ENCODE measurements at regions not wholly inside any gene's neighbourhood (a gene's known extent, or its start where the extent isn't known, plus 50 kb on each side); places are given as distances from the start of the nearest gene placed in this dataset.

DNA sequence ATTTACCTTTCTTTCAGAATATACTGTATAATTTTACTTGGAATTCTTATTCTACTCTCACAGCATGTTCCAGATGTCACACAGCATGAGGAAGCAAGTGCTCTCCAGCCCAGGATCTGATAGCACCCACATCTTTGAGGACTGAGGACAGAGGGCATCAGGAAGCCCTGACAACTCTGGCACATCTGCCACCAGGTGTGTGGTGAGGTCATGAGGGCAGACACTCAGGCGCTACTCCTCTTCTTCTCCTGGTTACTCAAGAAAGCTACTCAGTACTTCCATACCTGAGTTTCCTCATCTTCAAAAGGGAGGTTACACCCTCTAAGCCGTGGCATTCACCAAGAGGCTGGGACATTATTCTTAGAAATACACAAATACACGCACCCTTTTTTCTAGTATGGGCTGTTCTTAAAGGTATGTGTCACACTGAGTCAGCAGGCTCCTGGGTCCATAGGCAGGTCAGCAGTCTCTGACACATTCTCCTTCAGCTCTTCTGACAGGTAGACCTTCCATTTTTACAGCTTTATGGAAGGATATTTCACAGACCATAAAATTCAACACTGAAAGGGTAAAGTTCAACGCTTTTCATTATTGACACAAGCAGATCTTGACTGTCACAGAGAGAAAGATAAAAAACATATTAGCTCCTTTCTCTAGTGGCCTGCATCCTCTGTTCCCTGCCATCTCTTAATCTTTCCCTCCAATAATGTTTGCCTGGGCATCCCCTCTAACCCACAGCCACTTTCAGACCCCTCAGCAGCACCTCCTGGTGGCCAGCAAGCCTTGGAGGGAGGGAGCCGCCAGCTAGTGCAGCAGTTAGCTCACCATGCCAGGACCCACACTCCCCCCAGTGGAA, 103.2 kb upstream of the TJP1 start:
- peak; percentile 9 for DNase-seq (ENCODE audit: low spot score)
- TF ChIP-seq, protein P1, sequence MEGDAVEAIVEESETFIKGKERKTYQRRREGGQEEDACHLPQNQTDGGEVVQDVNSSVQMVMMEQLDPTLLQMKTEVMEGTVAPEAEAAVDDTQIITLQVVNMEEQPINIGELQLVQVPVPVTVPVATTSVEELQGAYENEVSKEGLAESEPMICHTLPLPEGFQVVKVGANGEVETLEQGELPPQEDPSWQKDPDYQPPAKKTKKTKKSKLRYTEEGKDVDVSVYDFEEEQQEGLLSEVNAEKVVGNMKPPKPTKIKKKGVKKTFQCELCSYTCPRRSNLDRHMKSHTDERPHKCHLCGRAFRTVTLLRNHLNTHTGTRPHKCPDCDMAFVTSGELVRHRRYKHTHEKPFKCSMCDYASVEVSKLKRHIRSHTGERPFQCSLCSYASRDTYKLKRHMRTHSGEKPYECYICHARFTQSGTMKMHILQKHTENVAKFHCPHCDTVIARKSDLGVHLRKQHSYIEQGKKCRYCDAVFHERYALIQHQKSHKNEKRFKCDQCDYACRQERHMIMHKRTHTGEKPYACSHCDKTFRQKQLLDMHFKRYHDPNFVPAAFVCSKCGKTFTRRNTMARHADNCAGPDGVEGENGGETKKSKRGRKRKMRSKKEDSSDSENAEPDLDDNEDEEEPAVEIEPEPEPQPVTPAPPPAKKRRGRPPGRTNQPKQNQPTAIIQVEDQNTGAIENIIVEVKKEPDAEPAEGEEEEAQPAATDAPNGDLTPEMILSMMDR (IDR thresholded peaks at IDR 0.05; ENCODE audit: extremely low read depth, missing control alignments) = peak; percentile 50

DNA sequence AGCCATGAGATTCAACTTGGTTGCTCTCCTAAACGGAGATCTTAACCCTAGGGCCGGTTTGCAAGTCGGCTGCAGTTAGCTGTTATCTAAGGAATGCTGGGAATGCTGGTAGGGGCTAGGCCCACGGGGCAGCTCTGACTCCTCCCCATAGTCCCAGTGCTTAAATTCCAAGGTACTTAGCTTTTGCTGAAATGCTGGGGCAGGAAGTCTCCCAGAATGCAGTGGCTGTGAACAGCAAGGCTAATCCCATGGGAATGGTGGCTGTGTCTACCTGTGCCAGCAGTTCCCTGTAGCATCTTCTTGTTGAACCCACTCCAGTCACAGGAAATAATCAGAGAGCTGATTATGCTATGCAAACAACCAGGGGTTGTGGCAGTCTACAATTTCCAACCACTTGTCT, 102.5 kb upstream of the TJP1 start:
- TF ChIP-seq, protein P1 (IDR thresholded peaks at IDR 0.05; ENCODE audit: extremely low read depth, missing control alignments) = no peak
- no peak for DNase-seq (ENCODE audit: low spot score)

DNA sequence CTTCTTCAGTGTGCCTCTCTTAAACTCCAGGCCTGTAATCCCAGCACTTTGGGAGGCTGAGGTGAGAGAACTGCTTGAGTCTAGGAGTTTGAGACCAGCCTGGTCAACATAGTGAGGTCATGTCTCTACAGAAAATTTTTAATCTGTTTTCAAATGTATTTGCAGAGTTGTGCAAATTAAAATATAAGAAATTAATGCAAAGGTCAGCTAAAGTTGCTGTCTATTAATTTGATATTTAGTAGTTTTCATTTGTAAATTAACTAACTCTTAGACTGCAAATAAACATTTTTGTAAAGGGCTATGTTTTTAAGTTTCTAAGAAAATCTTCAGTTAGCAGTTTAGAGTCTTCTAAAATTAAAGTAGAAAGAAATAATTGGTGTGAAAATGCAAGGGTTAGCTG, 99.9 kb upstream of the TJP1 start:
- TF ChIP-seq, protein P1 (IDR thresholded peaks at IDR 0.05; ENCODE audit: extremely low read depth, missing control alignments) = no peak

DNA sequence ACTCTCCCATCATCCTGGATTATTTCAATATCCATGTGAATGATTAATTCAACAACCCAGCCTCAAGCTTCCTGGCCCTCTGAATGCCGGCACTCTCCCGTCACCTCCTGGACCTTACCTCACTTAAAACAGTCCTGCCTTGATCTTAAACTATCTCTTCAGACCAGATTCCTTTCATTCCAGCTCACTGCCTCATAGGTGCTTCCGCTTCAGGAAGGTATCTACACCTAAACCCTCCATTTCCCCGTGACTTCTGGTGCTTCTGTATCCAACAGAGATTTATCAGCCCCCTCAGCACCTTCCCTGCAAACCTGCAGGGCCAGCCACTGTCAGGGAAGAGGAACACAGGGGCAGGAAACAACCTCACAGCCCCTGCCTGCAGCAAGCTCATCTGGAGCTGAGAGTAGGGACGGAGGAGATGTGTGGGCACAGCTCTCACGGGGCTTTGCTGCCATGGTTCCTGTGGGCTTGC, 98.9 kb upstream of the TJP1 start:
- TF ChIP-seq, protein P1 (IDR thresholded peaks at IDR 0.05; ENCODE audit: extremely low read depth, missing control alignments) = no peak

More for the DNA sequence above, 99.9 kb upstream of the TJP1 start:
- DNase-seq (ENCODE audit: low spot score) = no peak

DNA sequence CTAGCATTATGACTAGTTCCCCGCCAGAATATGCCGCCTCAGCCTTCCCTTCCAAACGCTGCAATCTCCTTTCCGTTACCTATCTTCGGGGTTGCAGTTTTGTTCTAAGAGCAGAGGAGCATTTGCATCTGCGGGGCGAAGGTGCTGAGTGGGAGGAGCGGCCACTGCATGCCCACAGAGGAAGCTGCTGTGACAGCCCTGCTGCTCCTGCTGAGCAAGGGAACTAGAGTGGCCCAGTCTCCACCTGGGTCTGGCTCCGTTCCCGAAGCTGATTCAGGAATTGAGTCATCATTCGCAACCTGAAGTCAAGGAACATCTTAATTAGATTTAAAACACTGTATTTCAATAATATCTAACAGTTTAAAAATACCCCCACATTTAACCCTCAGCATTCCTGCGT, 98.2 kb upstream of the TJP1 start:
- TF ChIP-seq, protein P1 (IDR thresholded peaks at IDR 0.05; ENCODE audit: extremely low read depth, missing control alignments) = no peak
- no peak for DNase-seq (ENCODE audit: low spot score)

More for the DNA sequence above, 98.9 kb upstream of the TJP1 start:
- no peak for DNase-seq (ENCODE audit: low spot score)

DNA sequence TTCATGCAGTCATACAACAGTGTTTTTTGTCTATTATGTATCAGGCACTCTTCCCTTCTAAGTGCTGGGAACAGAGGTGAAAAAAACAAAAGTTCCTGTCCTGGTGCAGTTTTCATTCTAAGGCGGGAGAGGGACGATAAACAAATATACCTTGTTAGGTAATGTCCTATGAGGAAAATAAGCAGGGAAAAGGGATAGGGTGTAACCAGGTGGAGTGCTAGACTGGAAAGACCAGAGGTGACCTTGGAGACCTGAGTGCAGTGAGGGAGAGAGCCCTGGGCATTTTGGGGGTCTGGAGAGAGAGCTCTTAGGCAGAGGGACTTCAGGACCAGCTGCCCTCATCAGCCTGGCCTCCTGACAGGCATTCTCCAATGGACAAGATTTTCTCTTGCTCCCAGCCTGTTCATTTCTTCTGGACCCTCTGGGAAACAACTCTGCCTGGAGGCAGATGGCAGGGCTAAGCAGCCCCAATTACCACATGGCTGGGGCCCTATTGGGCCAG, 97.2 kb upstream of the TJP1 start:
- DNase-seq (ENCODE audit: low spot score) = no peak
- TF ChIP-seq, protein P1 (IDR thresholded peaks at IDR 0.05; ENCODE audit: extremely low read depth, missing control alignments) = no peak

All from GM20000 (cell line).